ENCODE measurements at regions not wholly inside any gene's neighbourhood (a gene's known extent, or its start where the extent isn't known, plus 50 kb on each side); places are given as distances from the start of the nearest gene placed in this dataset.
"Not testable (repeated sequence)": the region's sequence is repeated elsewhere in the genome, so short reads cannot be mapped to it uniquely, and the experiment has no call there.

DNA sequence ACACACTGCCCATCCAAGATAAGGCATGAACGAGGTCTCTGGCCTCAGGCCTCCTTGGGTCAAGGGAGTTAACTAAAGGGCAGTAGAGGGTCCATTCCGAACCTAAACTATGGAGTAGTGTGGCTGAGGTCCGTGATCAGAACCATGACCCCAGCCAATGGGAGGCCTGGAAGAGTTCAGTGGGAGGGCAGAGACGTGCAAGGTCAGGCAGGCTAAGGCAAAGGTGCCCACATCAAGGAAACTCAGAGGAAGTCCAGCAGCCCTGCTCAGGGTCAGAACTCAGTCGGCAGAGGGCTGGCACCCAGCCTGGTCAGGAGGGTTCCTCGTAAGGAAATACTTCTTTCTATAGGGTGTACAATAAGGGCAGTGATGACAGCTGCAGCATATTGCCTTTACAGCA is 152.2 kb downstream of the SOD2 start:
- DNase-seq (ENCODE audit: low spot score) (no peak), ATAC-seq (ENCODE audit: low FRiP score) (no peak)
- TF ChIP-seq CTCF (IDR thresholded peaks at IDR 0.05): no peak

GRCh38 chr6:159540152-159540551 is 152.9 kb downstream of the SOD2 start:
- DNase-seq (ENCODE audit: low spot score) (no peak), ATAC-seq (ENCODE audit: low FRiP score) (no peak)
- TF ChIP-seq CTCF (IDR thresholded peaks at IDR 0.05): no peak

DNA sequence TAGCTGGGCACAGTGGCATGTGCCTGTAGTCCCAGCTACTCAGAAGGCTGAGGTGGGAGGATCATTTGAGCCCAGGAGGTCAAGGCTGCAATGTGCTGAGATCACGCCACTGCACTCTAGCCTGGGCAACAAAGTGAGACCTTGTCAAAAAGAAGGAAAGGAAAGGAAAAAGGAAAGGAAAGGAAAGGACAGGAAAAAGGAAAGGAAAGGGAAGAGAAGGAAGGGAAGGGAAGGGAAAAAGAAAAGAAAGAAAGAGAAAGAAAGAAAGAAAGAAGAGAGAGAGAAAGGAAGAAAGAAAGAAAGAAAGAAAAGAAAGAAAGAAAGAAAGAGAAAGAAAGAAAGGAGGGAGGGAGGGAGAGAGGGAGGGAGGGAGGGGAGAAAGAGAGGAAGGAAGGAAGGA is 155.0 kb downstream of the SOD2 start:
- not testable (repeated sequence) for DNase-seq (ENCODE audit: low spot score); ATAC-seq (ENCODE audit: low FRiP score)

GRCh38 chr6:159535656-159536350 is 157.2 kb downstream of the SOD2 start:
- DNase-seq (ENCODE audit: low spot score) (no peak), ATAC-seq (ENCODE audit: low FRiP score) (no peak)

DNA sequence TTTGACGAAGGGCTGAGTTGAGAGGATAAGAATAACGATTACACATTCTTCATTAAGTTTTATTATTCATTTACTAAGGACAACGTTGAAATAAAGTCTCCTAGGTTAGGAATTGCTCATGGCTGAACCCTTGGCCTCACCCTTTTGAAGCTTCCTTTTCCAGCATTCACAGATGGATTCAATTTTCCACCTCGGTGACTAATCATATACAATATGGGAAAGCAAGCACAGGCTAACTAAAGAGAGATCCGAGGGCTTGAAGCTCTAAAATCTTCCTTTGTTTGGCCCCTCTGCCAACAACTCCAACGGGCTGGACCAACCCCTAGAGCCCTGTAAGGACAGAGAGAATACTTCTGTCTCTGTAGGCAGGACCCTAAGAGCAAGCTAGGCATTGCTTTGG is 159.5 kb downstream of the SOD2 start:
- TF ChIP-seq CTCF (IDR thresholded peaks at IDR 0.05): no peak
- no peak for DNase-seq (ENCODE audit: low spot score)
- no peak for ATAC-seq (ENCODE audit: low FRiP score)

More at GRCh38 chr6:159535656-159536350, 157.2 kb downstream of the SOD2 start:
- TF ChIP-seq CTCF (IDR thresholded peaks at IDR 0.05): no peak

DNA sequence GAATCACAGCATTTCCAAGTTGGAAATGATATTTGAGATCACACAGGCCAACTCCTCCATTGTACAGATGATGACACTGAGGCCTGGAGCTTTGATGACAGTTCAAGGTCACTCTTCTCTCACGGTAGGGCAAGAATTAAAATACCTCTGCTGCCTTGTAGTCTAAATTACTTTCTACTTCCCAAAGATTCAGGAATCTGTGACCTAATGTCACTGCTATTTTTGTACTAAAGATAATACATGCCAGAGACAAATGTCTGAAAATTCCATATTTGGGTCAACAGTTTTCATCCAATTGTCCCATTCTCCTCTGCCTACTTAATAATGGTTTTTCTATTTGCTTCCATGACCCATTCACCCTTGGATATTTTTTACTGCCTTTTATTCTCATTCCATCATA is 160.0 kb downstream of the SOD2 start:
- DNase-seq (ENCODE audit: low spot score) (no peak), ATAC-seq (ENCODE audit: low FRiP score) (no peak)
- no peak for TF ChIP-seq CTCF (IDR thresholded peaks at IDR 0.05)

GRCh38 chr6:159532155-159532554 is 160.9 kb downstream of the SOD2 start:
- no peak for DNase-seq (ENCODE audit: low spot score)
- ATAC-seq (ENCODE audit: low FRiP score): no peak
- no peak for TF ChIP-seq CTCF (IDR thresholded peaks at IDR 0.05)
